Anterior cingulate cortex (tissue), 58 donors: ENCODE measurements at regions not wholly inside any gene's neighbourhood (a gene's known extent, or its start where the extent isn't known, plus 50 kb on each side); places are given as distances from the start of the nearest gene placed in this dataset.

Experiments
- DNase-seq, 58 donors: peaks; one replicate each; lab custom pipeline; 2025; lab: John Stamatoyannopoulos, UW

- DNase-seq, result no peak
Observed at GRCh38 chr12:42823679-42824078, 234.1 kb upstream of the PRICKLE1 start.

GRCh38 chr12:42819846-42820245 is 230.3 kb upstream of the PRICKLE1 start:
- DNase-seq, result no peak

GRCh38 chr12:42815068-42815467 is 225.5 kb upstream of the PRICKLE1 start:
- no peak for DNase-seq

GRCh38 chr12:42812871-42813270 is 223.3 kb upstream of the PRICKLE1 start:
- DNase-seq, result no peak

GRCh38 chr12:42812086-42812485 is 222.5 kb upstream of the PRICKLE1 start:
- DNase-seq, result no peak

- DNase-seq, result no peak
Observed at GRCh38 chr12:42810006-42810405, 220.5 kb upstream of the PRICKLE1 start.

GRCh38 chr12:42809226-42809625 is 219.7 kb upstream of the PRICKLE1 start:
- DNase-seq, result no peak

GRCh38 chr12:42807766-42808165 is 218.2 kb upstream of the PRICKLE1 start:
- DNase-seq, result no peak

- no peak for DNase-seq
Observed at GRCh38 chr12:42807251-42807650, 217.7 kb upstream of the PRICKLE1 start.

- no peak for DNase-seq
Observed at GRCh38 chr12:42804928-42805327, 215.4 kb upstream of the PRICKLE1 start.

GRCh38 chr12:42802785-42803189 is 213.2 kb upstream of the PRICKLE1 start:
- no peak for DNase-seq

GRCh38 chr12:42801271-42801670 is 211.7 kb upstream of the PRICKLE1 start:
- DNase-seq, result no peak

GRCh38 chr12:42799966-42800365 is 210.4 kb upstream of the PRICKLE1 start:
- DNase-seq, result no peak

- DNase-seq, result no peak
Observed at GRCh38 chr12:42798811-42799438, 209.4 kb upstream of the PRICKLE1 start.

GRCh38 chr12:42794806-42795205 is 205.3 kb upstream of the PRICKLE1 start:
- no peak for DNase-seq

- no peak for DNase-seq
Observed at GRCh38 chr12:42793166-42793565, 203.6 kb upstream of the PRICKLE1 start.

- no peak for DNase-seq
Observed at GRCh38 chr12:42792265-42792664, 202.7 kb upstream of the PRICKLE1 start.

GRCh38 chr12:42791399-42791798 is 201.9 kb upstream of the PRICKLE1 start:
- DNase-seq, result no peak

- DNase-seq, result no peak
Observed at GRCh38 chr12:42790761-42791151, 201.2 kb upstream of the PRICKLE1 start.

- DNase-seq, result no peak
Observed at GRCh38 chr12:42789808-42790760, 200.5 kb upstream of the PRICKLE1 start.

GRCh38 chr12:42786400-42787148 is 197.0 kb upstream of the PRICKLE1 start:
- no peak for DNase-seq
